ENCODE measurements at regions not wholly inside any gene's neighbourhood (a gene's known extent, or its start where the extent isn't known, plus 50 kb on each side); places are given as distances from the start of the nearest gene placed in this dataset.

DNA sequence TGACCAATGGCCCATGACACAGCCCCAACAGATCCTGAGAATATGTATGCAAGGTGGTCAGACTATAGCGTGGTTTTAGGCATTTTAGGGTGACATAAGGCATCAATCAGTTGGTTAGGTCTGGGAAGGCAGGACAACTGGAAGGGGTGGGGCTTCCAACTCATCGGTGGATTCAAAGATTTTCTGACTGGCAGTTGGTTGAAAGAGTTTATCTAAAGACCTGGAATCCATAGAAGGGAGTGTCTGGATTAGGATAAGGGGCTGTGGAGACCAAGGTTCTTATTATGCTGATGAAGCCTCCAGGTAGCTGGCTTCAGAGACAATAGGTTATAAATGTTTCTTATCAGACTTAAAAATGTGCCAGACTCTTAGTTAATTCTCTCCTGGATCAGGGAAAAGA is 60.3 kb upstream of the CFAP46 start:
- DNase-seq = no peak

DNA sequence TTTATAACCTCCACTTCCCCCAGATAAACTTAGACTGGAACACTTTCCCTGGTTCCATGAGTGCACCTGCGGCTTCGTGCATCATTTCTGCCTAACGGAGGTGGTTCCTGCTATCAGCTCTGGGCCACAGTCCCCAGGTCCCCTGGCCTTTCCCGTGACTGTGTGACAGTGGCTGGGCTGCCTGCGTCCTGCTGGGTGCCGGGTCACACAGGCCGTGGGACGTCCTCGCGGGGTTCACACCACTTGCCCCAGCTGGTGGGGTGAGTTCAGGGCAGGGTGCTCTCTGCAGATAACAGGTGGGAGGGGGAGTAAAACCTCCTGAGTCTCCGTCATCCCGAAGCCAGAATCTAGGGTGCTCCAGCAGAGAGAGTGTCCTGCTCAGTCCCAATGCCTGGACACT is 58.7 kb upstream of the CFAP46 start:
- no peak for DNase-seq

DNA sequence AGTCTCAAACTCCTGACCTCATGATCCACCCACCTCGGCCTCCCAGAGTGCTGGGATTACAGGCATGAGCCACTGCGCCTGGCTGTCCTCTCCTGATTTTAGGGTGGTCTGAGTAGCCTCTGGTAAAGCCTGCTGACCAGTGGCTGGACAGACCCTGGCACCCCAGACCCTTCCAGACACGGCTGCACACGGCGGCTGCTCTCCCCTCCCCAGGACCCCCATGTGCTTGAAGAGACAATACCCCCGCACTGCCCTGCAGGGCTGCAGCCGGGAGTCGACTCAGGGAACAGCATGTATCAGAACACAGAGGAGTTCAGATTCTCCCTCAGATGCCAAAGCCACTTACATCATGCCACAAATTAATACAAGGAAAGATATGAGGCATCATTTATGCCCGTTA is 58.3 kb upstream of the CFAP46 start:
- no peak for DNase-seq

DNA sequence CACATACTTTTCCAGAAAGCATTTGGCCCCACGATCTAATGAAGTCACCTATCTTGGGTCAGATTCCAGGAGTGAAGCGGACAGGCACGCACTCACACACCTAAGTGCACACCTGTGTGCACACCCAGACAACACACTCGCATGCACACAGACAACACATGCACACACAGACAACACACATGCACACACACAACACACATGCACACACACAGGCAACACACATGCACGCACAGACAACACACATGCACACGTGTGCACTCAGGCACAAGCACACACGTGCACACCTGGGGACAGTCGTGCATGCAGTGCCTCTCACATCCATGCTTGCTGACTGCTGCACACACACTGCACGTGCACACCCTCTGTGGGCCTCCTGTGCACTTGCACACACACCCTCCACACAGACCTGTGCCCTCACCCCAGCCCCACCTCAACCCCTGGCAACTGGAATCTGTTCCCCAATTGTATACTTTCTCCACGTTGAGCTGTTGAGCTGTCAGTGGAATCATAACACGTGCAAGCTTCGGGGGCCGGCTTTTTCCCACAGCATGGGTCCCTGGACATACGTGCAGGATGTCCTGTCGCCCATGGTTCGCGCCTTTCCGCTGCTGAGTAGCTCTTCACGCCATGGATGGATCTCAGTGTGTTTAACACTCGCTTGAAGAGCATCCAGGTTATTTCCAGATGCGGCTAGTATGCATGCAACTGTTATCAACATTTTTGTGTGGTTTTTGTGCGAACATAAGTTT is 55.3 kb upstream of the CFAP46 start:
- DNase-seq = no peak

DNA sequence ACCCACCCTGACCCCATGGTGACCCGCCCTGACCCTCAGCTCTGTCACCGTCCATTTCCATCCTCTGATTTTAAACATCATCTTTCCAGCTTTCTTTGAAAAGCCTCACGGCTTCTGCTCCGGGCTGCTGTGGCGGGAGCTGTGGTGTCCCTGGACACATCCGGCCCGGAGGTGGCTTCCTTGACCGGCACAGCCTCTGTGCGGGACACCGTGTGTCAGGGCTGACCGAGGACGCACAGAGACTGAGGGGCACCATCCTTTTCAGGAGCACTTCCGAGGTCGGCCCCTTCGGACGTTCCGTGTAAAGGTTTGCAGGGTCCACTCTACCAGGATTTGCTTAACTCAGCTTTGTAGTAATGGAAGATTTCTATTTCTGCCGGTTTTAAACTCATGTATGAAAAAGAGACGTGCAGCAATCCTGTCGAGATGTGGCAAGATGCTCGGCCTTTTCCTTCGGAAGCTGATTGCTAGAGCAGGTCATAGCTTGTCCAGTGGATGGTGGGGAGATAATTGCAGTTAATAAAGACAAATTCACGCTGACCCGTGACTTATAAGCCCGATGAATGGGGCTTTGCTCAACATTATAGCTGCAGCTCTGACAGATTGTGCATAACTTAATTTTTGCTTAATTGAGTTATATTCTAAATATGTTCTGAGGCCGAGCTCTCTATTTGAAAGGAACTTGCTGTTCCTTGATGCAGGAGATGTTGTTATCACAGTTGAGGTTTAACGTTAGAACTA is 54.4 kb upstream of the CFAP46 start:
- DNase-seq = no peak

DNA sequence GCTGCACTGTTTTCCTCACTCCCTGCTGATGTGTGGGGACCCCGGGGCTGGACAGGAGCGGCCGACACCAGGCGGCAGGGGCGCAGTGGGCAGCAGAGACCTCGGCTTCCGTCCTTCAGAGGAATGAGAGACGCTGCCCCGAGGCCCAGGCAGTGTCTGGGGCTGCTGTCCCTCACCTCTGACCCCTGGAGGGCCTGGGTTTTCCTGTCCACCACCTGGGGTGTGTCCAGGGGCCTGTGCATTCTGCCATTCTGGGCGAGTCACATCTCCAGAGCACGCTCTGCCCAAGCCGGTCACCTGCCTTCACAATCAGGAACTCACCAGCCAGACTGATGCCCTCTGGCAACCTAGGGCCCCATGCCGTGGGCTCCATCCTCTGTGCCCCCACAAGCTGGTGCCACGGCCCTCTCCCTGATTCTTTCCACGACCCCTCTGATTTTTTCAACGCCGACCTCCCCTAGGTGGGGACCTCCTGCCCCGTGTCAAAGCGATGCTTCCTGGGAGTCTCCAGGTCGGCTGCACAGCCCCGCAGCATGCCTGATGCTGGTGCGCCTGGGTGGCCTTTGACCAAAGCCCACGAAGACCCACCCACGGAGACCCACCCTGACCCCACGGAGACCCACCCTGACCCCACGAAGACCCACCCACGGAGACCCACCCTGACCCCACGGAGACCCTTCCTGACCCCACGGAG is 53.7 kb upstream of the CFAP46 start:
- no peak for DNase-seq

DNA sequence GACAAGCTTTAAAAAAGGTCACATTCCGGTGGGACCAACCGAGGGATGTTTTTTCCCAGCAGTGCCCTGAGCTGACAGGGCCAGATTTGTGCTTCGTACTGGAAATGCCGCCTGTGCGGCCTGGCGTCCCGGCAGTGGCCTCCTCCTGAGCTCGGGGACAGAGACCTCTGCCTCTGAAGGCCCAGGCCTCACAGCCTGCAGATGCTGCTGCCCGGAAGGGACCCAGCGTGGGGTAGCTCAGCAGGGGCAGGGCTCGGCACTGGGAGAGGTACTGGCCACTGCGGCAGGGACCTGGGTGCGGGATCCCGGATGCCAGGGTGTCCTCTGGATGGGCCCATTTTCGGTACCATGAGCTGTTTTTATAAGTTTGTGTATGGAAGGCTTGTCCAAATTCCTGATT is 52.4 kb upstream of the CFAP46 start:
- no peak for DNase-seq

DNA sequence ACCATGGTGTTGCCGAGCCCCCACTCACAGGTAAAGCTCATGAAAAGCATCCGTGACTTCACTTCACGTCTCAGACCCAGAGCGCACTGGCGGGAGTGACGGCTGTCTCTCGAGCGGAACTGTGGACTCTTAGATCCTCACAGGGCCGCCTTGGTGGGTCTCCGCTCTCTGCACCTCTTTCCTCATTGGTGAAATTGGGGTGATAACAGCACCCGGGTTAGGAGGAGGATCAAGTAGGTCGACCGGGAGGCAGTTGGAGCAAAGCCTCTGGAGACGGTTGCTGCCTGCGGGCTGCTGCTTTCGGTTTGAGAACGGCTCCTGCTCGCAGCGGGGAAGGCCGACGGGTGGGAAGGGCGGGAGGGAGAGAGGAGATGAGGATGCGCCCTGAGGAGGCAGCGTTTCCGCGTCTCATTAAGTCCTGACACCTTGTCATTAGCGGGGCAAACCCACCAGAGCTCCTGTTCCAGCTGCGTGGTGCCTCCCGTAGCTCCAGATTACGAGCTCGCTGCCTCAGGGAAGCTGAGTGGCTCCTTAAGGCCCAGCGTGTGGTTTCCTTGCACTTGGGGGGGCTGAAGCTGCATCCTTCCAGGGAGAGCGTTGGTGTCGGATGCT is 51.9 kb upstream of the CFAP46 start:
- no peak for DNase-seq

DNA sequence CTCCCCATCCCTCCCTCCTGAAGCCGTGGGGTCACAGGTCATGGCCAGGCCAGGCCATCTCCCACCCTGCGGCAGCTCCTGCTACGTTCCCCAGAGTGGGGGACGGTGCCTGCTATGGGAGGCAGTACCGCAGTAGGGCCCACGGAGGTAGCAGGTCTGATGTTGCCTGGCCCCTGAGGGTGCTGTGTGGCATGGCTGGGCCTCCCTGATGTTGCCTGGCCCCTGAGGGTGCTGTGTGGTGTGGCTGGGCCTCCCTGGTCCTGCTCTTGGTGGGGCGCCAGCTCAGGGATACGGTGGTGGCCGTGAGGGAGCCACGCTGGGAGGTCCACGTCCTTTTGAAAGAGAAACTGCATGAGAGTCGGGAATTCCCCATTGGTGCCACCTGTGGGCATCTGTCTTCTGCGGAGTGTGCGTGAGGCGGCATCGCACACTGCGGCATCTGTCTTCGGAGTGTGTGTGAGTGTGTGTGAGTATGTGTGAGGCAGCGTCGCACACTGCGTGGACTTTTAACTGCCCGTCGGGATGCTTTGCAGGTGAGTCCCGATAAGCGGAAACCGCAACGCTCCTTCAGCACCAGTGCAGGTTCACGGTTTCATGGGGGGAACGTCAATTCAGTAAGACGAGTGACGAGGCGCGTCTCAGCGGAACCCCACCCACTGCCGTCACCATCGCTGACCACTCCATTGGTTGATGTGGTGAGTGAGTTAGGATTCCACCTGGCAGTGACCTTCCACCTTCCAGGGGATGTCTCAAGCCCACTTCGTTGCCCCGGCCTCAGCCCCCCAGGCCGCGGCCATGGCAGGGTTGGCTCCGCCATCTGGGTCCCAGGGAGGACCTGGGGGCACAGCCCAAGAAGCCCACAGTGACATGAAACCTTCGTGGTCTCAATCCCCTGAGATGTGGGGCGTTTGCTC is 51.2 kb upstream of the CFAP46 start:
- DNase-seq = no peak

DNA sequence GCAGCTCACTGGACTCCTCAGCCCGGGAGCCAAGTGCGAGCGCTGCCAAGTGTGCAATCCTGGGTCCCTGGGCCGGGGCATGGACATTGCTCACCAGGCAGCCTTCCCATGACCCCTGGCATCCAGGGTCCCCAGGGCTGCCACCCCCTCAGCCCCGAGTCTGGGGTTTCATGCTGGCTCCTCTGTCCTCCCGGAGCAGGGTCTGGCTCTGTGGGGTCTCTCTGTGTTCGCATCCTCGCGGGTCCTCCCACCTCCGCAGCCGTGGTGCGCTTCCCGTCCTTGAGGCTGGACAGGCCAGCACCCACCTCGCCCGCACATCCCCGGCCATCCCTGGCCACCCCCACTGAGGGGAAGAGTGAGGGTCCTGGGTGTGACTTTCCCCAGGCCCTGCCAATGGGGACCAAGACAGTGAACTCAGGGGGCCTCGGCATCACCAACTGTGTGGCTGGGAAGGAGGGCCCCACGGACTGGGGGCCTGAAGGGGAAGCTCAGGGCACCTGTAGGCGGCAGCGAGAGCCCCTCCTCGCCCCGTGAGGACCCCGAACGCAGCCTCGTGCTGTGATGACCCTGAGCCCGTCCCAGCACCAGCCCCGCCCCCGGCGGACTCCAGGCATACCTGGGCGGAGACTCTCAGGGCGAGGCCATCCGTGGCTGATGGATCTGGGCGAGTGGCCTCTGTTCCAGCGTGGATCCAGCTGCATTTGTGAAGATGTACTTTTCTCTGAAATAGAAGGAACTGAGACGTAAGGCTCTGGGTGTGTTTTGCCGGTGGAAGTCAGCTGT is 50.3 kb upstream of the CFAP46 start:
- DNase-seq = no peak
